ENCODE measurements at regions not wholly inside any gene's neighbourhood (a gene's known extent, or its start where the extent isn't known, plus 50 kb on each side); places are given as distances from the start of the nearest gene placed in this dataset.

DNA sequence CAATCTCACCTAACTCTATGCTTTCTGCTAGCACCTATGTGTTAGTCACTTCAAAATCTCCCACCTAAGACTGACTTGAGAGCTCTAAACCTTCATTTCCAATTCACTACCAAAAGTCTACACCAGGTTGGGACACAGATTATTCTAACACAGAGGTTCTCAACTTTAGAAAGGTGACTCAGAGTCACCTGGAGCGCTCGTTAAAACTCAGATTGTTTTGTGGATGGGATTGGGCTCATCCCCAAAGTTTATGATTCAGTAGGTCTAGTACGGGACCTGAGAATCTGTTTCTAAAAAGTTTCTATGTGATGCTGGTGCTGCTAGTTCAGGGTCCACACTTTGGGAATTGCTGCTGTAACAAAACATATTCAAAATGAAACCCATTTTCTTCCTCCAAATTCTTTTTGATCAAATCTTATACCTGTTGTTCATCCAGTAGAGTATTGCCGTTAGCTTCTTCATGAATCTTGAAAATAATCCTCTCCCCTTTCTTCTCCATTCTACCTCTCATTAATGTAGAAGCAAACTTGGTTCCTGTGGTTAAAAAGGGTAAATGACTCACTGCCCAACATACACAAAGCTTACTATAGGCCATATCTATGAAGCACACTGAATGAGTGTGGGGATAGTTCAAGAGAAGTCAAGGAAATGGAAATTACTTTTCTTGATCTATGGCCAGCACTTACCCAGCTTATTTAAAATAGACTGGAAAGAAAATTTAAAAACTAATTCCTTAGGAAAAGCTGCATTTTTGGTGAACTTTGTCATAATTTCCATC is 206.7 kb downstream of the KIF21A start:
- no peak for TF ChIP-seq CTCF (IDR thresholded peaks at IDR 0.05; ENCODE audit: borderline replicate concordance, extremely low read depth, insufficient read depth)
- Histone ChIP-seq H3K9ac (ENCODE audit: low read length in 3 of 3) (no peak overlapping the region), H3K36me3 (ENCODE audit: control insufficient read depth in 2 of 3, insufficient read depth in 3 of 3, low read length in 3 of 3) (no peaks in the 10 kb centered on the region), H3K9me3 (ENCODE audit: control insufficient read depth in 2 of 3, insufficient read depth in 1 of 3, low read length in 3 of 3) (no peaks in the 10 kb centered on the region), H3K27me3 (ENCODE audit: control insufficient read depth, insufficient read depth, low read length) (no peaks in the 10 kb centered on the region), H3K4me1 (ENCODE audit: control insufficient read depth in 2 of 3, insufficient read depth in 2 of 3, low read depth in 1 of 3, low read length in 3 of 3) (no peaks in the 10 kb centered on the region), H3K4me3 (ENCODE audit: low read length in 3 of 3) (no peak overlapping the region), H3K27ac (ENCODE audit: low read depth in 2 of 2, low read length in 2 of 2) (no peak overlapping the region)
- FAIRE-seq (no peak), DNase-seq (no peak)
- intact Hi-C loops (cut with DNase I): no loop called here

- Histone ChIP-seq H3K27ac (ENCODE audit: low read depth in 2 of 2, low read length in 2 of 2) (no peak overlapping the region), H3K9ac (ENCODE audit: low read length in 3 of 3) (no peak overlapping the region), H3K4me1 (ENCODE audit: control insufficient read depth in 2 of 3, insufficient read depth in 2 of 3, low read depth in 1 of 3, low read length in 3 of 3) (no peaks in the 10 kb centered on the region), H3K4me3 (ENCODE audit: low read length in 3 of 3) (no peak overlapping the region), H3K9me3 (ENCODE audit: control insufficient read depth in 2 of 3, insufficient read depth in 1 of 3, low read length in 3 of 3) (no peaks in the 10 kb centered on the region), H3K27me3 (ENCODE audit: control insufficient read depth, insufficient read depth, low read length) (no peaks in the 10 kb centered on the region), H3K36me3 (ENCODE audit: control insufficient read depth in 2 of 3, insufficient read depth in 3 of 3, low read length in 3 of 3) (no peaks in the 10 kb centered on the region)
- DNase-seq: peak in 1 of 5 donors; percentile 8
- no peak for FAIRE-seq
- no peak for TF ChIP-seq CTCF (IDR thresholded peaks at IDR 0.05; ENCODE audit: borderline replicate concordance, extremely low read depth, insufficient read depth)
- intact Hi-C loops (cut with DNase I): no loop called here
These were observed 212.8 kb downstream of the KIF21A start for GRCh38 chr12:39230086-39230485.

- DNase-seq (no peak), FAIRE-seq (no peak)
- intact Hi-C loops (cut with DNase I): no loop called here
- no peak for TF ChIP-seq CTCF (IDR thresholded peaks at IDR 0.05; ENCODE audit: borderline replicate concordance, extremely low read depth, insufficient read depth)
- Histone ChIP-seq H3K27ac (ENCODE audit: low read depth in 2 of 2, low read length in 2 of 2) (no peak overlapping the region), H3K4me3 (ENCODE audit: low read length in 3 of 3) (no peak overlapping the region), H3K9me3 (ENCODE audit: control insufficient read depth in 2 of 3, insufficient read depth in 1 of 3, low read length in 3 of 3) (no peaks in the 10 kb centered on the region), H3K36me3 (ENCODE audit: control insufficient read depth in 2 of 3, insufficient read depth in 3 of 3, low read length in 3 of 3) (no peaks in the 10 kb centered on the region), H3K4me1 (ENCODE audit: control insufficient read depth in 2 of 3, insufficient read depth in 2 of 3, low read depth in 1 of 3, low read length in 3 of 3) (no peaks in the 10 kb centered on the region), H3K9ac (ENCODE audit: low read length in 3 of 3) (no peak overlapping the region), H3K27me3 (ENCODE audit: control insufficient read depth, insufficient read depth, low read length) (no peaks in the 10 kb centered on the region)
These were observed 215.7 kb downstream of the KIF21A start for GRCh38 chr12:39227218-39227617.

- TF ChIP-seq CTCF (IDR thresholded peaks at IDR 0.05; ENCODE audit: borderline replicate concordance, extremely low read depth, insufficient read depth): no peak
- Histone ChIP-seq H3K4me1 (ENCODE audit: control insufficient read depth in 2 of 3, insufficient read depth in 2 of 3, low read depth in 1 of 3, low read length in 3 of 3) (no peaks in the 10 kb centered on the region), H3K9me3 (ENCODE audit: control insufficient read depth in 2 of 3, insufficient read depth in 1 of 3, low read length in 3 of 3) (no peaks in the 10 kb centered on the region), H3K27ac (ENCODE audit: low read depth in 2 of 2, low read length in 2 of 2) (no peak overlapping the region), H3K9ac (ENCODE audit: low read length in 3 of 3) (no peak overlapping the region), H3K27me3 (ENCODE audit: control insufficient read depth, insufficient read depth, low read length) (no peaks in the 10 kb centered on the region), H3K36me3 (ENCODE audit: control insufficient read depth in 2 of 3, insufficient read depth in 3 of 3, low read length in 3 of 3) (no peaks in the 10 kb centered on the region), H3K4me3 (ENCODE audit: low read length in 3 of 3) (no peak overlapping the region)
- intact Hi-C loops (cut with DNase I): no loop called here
- DNase-seq (no peak), FAIRE-seq (no peak)
These were observed 217.9 kb downstream of the KIF21A start for GRCh38 chr12:39224971-39225370.

Measured in kidney (tissue), 13 donors.